KBM-7 (cell line): ENCODE measurements at regions not wholly inside any gene's neighbourhood (a gene's known extent, or its start where the extent isn't known, plus 50 kb on each side); places are given as distances from the start of the nearest gene placed in this dataset.

Source experiments
- DNase-seq: peaks from one replicate; pipeline ENCODE4 v3.0.0-alpha.2; 2015
- in situ Hi-C: fragments of 300-500 bp; cut with MboI; formaldehyde crosslinking; loops from 2 replicates; pipeline ENCODE4 v1.14.3; 2020; ENCODE audit warnings: low sequenced_read_pairs, low pct_unique_long_range_greater_than_20kb, mixed read lengths

DNA sequence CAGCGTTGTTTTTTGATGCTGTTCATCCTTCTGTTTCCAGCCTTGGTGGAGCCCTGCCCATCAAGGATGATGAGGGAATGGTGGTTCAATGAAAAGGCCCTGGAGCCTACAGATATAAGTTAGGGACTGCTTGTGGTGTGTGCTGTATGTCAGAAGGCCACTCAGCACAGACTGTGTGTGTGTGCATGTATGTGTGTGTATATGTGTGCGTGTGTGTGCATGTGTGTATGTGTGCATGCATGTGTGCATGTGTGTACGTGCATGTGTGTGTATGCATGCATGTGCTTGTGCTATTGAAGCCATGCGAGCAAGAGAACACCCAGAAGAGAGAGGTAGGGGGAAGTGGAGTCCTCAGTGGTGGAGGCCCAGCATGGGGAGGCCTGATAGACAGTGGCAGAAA, 304.9 kb downstream of the CYP26B1 start:
- in situ Hi-C loops = no loop called here
- DNase-seq = no peak

DNA sequence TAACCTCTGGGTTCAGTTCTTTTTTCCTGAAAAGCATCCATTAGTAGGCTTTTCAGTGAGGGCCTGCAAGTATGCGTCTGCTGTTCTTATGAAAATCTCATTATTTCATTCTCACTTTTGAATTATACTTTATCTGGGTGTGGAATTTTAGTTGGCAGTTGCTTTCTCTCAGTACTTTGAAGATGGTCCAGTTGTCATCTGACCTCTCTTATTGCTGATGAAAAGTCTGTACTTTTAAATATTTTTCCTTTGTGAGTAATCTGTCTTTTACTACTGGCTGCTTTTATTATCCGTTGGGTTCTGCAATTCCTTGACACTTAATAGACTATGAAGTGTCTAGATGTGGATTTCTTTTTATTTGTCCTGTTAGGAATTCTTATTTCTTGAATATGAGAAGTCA, 307.8 kb downstream of the CYP26B1 start:
- no peak for DNase-seq
- in situ Hi-C loops = no loop called here

DNA sequence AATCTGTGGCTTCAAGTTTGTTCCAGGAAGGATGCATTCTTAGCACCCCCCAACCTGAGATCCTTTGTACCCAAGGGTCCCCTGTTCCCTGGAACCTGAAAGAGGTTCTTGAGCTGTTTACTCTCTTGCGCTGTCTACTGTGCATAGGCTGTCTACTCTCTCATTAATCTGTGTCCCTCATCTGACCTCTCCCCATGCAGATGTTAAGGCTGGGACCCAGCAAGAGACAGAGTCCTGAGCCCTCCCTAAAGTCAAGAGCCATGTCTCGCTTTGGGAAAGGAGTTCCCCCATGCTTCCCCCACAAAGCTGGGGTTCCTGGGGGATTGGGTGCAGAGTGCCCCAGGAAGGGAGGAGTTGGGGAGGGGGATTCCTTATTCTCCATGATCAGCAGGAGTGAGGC, 312.9 kb downstream of the CYP26B1 start:
- DNase-seq = no peak
- in situ Hi-C loops = no loop called here

DNA sequence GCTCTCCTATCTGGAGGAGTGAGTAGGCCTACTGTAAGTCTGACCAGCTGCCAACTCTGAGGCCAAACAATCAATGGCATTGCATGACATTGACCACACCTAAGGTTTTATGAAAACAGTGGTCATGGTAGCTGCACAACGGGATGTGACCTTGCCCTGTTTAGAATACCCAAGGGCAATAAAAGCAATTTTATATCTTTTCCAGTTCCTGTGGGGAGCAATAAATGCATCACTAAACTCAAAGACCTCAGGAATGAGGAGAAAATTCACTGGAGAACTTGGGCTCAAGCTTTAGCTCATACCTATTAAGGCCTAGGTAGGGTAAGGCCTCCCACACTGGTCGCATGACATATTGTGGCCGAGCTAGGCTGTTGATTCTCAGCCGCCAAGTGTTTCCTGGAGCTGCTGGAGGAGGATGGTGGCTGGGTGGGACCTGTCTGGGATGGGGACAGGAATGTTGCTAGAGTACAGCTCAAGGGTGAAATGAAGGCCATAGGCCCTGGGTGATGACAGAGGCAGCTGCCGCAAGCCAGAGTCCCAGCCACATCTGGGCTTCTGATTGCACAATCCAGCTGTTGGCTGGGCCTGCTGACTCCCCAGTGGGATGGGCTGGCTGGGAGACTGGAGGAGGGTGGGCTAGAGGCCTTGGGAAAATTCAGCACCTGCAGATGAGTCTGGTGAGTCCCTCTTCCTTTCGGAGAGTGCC, 313.7 kb downstream of the CYP26B1 start:
- no peak for DNase-seq
- in situ Hi-C loops = no loop called here

DNA sequence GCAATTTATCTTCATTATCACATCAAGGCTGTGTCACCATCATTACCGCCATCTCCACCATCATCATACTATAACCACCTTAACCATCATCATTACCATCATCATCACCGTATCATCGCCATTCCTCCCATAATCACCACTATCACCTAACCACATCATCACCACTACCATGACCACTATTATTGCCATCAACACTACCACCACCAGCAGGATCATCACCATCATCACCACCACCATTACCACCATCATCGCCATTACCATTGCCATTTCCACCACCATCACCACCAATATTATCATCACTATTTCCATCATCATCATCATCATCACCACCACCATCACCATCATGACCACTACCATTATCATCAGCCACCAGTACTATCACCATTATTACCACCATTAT, 314.4 kb downstream of the CYP26B1 start:
- in situ Hi-C loops = no loop called here
- no peak for DNase-seq

DNA sequence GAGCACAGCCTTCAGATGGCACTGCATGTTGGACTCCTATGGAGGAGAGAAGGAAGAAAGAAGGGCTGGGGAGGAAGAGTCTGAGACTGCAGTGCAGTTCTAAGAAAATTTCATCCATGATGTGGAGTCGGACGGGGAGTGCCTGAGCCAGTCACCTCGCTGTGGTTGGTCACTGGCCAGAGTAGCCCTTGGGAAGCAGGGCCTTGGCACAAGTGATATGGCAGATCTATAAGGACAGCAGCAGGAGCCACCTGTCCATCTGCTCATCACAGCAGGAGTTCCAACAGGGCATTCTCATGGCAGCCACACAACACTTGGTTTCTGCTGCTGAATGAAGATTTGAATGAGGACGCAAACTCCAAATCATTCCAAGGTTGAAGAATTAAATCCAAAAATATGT, 314.8 kb downstream of the CYP26B1 start:
- no peak for DNase-seq
- in situ Hi-C loops = no loop called here

DNA sequence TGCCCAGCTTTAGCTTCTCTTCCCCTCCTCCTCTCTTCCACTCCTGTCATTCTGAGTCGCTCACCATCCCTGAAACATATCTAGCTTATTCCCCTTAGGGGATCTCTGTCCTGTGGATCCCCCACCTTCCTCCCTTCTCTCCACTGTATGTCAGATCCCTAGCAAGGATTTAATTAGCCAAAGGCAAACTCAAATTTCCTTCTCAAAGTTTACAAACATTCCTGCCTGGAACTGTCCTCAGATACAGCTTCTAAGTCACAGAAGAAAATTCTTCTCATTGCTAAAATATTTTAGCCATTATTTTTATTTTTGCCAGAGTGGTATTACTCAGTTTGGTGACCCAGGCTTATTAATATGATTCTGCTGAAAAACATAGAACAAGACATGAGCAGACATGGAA, 315.3 kb downstream of the CYP26B1 start:
- DNase-seq = no peak
- in situ Hi-C loops = no loop called here

DNA sequence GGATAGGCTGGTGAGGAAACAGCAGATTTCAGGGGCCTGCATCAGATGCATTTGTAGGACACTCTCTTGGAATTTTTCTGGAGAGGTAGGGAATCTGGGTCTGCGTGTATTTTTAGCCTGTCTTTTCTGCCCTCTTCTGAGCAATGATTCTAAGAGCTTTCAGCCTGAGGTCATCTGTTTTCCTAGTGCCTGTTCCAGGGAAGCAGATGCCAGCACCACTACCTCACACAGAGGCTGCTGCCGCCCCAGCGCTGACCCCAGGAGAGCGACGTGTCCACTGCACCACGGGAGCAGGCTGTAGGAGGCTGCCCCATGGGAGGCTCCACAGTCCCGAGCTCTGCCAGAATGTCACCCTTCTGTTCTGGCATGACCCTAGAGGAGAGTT, 316.5 kb downstream of the CYP26B1 start:
- no peak for DNase-seq
- in situ Hi-C loops = no loop called here

DNA sequence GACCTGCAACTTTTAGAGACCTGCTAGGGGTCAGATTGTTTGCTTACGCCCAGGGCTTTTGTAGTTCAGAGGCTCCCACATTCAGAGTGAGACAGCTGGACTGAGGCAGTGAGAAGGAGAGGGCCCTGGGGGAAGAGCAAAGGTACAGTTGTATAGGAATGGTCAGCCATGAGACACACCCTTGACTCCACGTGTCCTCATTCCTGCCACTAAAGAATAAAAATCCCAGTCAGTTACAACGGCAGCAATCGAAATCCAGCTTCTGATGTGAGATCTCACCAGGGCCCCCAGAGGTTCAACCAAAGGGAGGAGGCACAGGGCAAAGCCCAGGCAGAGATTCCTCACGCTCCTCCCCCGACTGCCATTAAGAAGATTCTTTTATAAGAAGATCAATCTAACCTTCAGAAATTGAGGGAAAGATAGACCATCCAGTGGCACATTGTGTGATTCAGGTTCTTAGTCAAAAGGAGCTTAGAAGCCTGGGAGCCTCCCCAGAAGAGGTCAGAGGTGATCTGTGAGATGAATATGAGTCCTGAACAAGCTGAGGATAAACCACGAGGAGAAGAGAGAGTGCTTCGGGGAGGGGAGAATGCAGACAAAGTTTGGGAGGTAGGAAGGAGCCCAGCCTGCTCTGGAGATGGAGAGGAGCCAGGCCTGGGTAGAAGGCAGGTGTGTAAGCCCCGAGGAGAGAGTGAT, 317.0 kb downstream of the CYP26B1 start:
- in situ Hi-C loops = no loop called here

DNA sequence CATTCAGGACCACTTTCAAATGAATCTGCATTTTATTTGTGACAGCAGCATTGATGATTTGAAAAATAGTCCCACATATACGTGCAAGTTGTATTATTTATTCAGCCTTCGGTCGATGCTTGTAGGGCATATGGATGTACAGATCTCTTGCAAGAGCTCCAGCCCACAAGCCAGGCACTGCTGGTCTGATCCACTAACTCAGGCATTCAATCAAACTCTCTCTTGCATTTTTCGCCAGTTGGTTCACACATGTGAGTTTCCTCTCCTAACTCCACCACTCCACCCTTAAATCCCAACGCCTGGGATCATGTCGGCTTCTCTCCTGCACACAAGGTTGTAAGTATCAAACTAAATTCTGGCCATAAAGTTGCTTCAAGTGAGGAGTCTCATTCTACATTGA, 318.7 kb downstream of the CYP26B1 start:
- DNase-seq = no peak
- in situ Hi-C loops = no loop called here

More for the DNA sequence above, 317.0 kb downstream of the CYP26B1 start:
- DNase-seq = no peak

DNA sequence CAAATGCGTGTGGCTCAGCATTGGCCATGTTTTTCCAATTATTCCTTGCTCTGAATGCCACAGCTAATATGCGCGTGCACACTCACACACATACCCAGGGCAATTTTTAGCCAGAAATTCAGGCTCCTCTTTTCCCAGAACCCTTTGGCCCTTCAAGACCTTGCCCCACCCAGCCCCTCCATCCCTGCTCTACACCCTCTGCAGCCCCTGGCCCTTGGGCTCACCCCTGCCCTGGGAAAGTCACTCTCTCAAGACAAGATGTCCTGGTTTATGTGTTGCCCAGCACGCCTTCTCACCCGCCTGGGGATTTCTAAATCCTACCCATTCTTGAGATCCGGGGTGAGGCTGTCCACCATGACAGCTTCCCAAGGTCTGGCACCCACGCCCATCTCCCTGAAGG, 319.7 kb downstream of the CYP26B1 start:
- DNase-seq = no peak
- in situ Hi-C loops = no loop called here

DNA sequence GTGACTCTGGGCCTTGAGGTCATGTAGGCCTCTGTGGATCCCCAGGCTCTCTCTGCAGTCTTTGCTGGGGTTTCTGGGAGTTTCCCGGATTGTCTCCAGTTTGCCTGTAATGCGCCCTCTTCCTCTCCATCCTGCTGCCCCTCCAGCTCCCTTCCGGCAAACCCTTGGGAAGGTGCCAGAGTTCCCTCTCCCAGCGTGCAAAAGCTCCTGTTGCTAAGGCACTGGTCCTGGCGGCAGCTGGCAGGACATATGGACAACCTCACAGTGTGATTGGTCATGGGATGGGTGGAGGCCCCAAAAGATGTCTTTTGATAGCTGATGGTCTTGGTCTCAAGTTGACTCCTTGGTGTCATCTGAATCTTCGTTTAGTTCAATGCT, 320.1 kb downstream of the CYP26B1 start:
- in situ Hi-C loops = no loop called here
- DNase-seq = no peak

DNA sequence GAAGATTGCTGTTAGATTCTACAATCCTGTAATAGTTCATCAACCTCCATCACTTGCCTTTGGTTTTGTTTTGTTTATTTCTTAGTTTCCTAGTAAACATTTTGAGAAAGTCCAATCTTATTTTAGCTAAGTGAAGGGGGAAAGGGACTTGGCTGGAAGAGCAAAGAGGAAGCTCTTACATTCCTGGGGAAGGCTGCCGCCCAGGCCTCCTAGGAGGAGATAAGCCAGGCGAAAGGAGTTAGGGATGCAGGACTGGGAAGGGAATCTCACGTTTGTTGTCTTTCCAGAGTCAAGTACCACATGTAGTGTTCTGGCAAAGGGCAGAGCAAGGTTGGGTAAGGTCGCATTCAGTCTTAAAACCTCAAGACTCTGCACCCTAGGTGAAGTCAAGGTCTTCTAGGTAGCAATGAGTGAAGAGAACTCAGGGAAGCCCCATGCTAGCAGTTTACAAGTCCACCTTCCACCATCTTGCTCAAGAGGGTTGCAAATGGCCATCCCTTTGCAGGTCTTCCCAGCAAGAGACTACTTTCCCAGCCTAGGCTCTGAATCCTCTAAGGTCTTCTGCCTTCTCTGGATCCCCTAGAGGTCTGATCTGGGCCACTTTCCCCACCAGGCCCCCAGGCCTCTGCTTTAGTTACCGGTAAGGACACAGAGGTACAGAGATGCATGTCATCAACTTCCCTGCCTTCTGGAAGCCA, 320.7 kb downstream of the CYP26B1 start:
- no peak for DNase-seq
- in situ Hi-C loops = no loop called here

DNA sequence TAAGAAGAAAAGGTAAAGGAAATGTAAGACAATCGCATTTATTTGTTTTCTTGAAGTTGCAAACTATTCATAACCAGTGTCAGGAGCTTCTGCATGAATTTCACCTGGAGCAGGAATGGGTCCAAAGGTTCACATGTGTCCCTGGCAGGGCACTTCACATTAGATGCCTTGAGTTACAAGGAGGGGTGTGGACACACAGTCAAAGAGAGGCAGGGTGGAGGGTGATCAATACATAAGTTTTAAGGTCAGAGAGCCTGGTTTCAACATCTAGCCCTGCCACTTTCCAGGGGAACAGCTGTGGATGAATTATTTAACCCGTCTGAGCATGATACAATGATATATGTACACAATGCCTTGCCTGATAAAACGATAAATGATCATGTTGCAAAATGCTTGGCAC, 321.4 kb downstream of the CYP26B1 start:
- no peak for DNase-seq
- in situ Hi-C loops = no loop called here

DNA sequence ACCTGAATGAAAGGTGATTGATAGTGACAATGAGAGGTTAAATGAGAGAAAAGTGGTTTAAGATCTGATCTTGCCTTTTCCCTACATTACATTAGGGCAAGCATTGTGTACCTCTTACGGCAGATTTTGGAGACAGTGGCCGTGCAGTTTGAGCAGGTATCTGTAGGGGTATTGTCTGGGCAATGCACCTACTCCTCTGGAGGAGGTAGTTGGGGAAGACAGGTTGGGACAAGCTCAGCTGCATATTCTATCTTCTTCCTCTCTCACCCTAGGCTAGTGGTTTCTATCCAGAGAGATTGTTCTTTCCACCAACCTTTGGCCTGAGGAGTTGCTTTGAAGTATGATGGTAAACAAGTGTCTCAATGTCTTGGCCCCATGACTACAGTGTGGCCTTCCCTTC, 323.2 kb downstream of the CYP26B1 start:
- no peak for DNase-seq
- in situ Hi-C loops = no loop called here

DNA sequence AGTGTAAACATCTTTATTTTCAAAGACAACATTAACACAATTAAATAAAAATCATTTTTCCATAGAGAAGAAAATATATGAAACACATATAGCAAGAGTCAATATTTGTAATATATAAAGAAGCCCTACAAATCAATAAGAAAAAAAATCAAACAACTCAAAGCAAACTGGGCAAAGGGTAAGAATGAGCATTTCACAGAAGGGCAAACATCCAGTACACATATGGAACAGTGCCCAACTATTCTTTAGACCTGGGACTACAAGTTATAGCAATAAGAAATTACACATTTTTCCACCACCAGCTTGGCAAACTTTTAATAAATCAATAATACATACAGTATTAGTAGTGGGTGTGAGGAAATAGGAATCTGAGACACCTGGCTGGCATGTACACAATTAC, 324.1 kb downstream of the CYP26B1 start:
- DNase-seq = no peak
- in situ Hi-C loops = no loop called here

DNA sequence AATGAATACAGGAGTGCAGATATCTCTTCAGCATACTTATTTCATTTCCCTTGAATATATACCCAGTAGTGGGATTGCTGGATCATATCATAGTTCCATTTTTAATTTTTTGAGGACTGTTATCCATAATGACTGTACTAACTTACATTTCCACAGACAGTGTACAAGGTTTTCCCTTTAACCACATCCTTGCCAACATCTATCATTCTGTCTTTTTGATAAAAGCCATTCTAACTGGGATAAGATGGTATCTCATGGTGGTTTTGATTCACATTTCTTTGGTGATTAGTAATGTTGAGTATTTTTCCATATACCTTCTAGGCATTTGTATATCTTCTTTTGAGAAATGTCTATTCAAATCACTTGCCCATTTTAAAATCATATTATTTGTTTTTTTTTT, 325.2 kb downstream of the CYP26B1 start:
- in situ Hi-C loops = no loop called here
- no peak for DNase-seq

DNA sequence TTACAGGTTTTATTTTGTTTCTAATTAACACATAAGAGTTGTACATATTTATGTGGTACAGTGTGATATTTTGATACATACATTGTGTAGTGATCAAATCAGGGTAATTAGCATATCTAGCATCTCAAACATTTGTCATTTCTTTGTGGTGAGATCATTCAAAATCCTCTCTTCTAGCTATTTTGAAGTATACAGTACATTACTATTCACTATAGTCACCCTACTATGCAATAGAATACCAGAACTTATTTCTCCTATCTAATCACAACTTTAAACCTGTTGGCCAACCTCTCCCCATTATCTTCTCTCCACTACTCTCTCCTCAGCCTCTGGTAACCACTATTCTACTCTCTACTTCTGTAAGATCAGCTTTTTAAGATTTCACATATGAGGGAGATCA, 325.8 kb downstream of the CYP26B1 start:
- in situ Hi-C loops = no loop called here
- DNase-seq = no peak

DNA sequence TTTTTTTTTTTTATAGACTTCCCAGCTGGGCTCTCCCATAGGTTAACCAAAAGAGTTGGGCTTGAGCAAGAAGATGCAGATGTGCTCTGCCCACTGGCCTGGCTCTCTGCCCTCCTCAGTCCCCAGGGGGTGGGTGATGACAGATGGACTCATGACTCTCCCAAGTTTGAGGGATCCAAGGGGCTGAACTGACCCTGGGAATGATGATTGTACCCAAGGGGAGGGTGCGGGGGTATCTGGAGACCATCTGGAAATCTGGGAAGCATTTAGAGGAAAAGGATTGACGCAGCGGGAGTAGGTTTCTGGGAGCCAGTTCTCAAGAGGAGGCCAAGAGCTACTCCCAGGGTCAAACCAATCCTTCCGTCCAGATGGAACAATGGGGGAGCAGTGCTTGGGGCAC, 330.8 kb downstream of the CYP26B1 start:
- in situ Hi-C loops = no loop called here
- DNase-seq = no peak

DNA sequence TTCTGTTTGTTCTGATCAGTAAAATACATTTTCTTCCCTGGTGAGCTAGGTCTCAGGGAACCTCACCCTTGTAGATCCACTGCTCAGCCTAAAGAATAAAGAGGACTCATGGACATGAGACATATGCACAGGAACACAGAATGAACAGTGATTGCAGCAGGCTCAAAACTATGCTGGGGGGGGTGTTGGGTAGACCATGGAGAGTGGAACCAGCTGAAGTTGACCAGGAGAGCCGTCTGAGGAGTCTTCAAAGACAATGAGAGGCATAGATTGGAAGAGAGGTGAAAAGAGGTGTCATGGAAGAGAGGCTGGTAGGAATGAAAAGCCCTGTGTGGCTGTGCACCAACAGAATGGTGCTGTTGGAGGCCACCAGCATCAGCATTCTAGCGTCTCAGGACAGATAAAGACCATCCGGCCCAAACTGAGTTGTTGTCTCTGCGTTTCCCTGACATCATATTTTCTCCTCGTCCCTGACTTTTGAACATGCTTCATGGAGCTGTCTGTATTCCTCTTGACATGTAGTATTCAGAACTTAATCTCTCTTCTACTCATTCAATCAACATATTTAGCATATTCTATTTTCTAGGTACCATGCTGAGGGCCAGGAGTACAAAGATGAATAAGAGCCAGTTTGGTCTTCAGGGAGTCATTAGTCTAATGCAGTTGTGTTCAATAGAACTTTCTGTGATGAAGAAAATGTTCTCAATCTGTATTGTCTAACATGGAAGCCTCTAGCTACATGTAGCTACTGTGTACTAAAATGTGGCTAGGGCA, 331.8 kb downstream of the CYP26B1 start:
- no peak for DNase-seq
- in situ Hi-C loops = no loop called here
